Hepatocyte (in vitro differentiated cells): ENCODE measurements at regions not wholly inside any gene's neighbourhood (a gene's known extent, or its start where the extent isn't known, plus 50 kb on each side); places are given as distances from the start of the nearest gene placed in this dataset.
A peak's percentile ranks its signal among the peaks of the same experiment; 100 is the strongest.

Source experiments
- DNase-seq: peaks from one replicate; pipeline ENCODE4 v3.0.0-alpha.2; 2016; ENCODE audit warnings: low spot score
- H2AFZ ChIP-seq: fragments of 200-600 bp; sonication (generic); 2 replicates; pipeline ENCODE4 v1.6.0; 2016; ENCODE audit warnings: antibody characterized with exemption, mild to moderate bottlenecking
- H3K27ac ChIP-seq: fragments of 200-600 bp; sonication (generic); 2 replicates; pipeline ENCODE4 v1.5.1; 2016; ENCODE audit warnings: mild to moderate bottlenecking
- H3K27me3 ChIP-seq: fragments of 200-600 bp; sonication (generic); 2 replicates; pipeline ENCODE4 v1.6.1; 2016
- H3K36me3 ChIP-seq: fragments of 200-600 bp; sonication (generic); replicated peaks from 2 replicates; pipeline ENCODE4 v1.5.1; 2016; ENCODE audit warnings: low read depth; ENCODE audit not compliant: insufficient read depth
- H3K4me1 ChIP-seq: fragments of 200-600 bp; sonication (generic); 2 replicates; pipeline ENCODE4 v1.5.1; 2016; ENCODE audit warnings: mild to moderate bottlenecking, moderate library complexity; ENCODE audit not compliant: insufficient read depth
- H3K4me2 ChIP-seq: fragments of 200-600 bp; sonication (generic); 2 replicates; pipeline ENCODE4 v1.6.0; 2016
- H3K4me3 ChIP-seq: fragments of 200-600 bp; sonication (generic); 2 replicates; pipeline ENCODE4 v1.5.1; 2016; ENCODE audit warnings: mild to moderate bottlenecking
- H3K79me2 ChIP-seq: fragments of 200-600 bp; sonication (generic); 2 replicates; pipeline ENCODE4 v1.6.0; 2017; ENCODE audit warnings: mild to moderate bottlenecking
- H3K9me2 ChIP-seq: fragments of 200-600 bp; sonication (generic); replicated peaks from 2 replicates; pipeline ENCODE4 v1.6.0; 2017; ENCODE audit warnings: mild to moderate bottlenecking; ENCODE audit not compliant: insufficient read depth
- H3K9me3 ChIP-seq: fragments of 200-600 bp; sonication (generic); 2 replicates; pipeline ENCODE4 v1.5.1; 2016; ENCODE audit warnings: low read depth, mild to moderate bottlenecking
- H4K20me1 ChIP-seq: fragments of 200-600 bp; sonication (generic); 2 replicates; pipeline ENCODE4 v1.6.0; 2016; ENCODE audit warnings: mild to moderate bottlenecking; ENCODE audit not compliant: insufficient read depth, poor library complexity, severe bottlenecking
- CTCF ChIP-seq: fragments of 200-600 bp; sonication (generic); IDR thresholded peaks from 2 replicates; pipeline ENCODE4 v1.5.1; 2016; ENCODE audit warnings: antibody characterized with exemption, mild to moderate bottlenecking; ENCODE audit not compliant: poor library complexity
- EZH2 ChIP-seq: fragments of 200-600 bp; sonication (generic); IDR thresholded peaks from 2 replicates; pipeline ENCODE4 v1.6.1; 2016; ENCODE audit warnings: antibody characterized with exemption, mild to moderate bottlenecking, borderline replicate concordance
- EZH2phosphoT487 ChIP-seq: fragments of 200-600 bp; sonication (generic); IDR thresholded peaks from one replicate; pipeline ENCODE4 v1.6.1; 2018; ENCODE audit warnings: antibody characterized with exemption, mild to moderate bottlenecking, low read depth, moderate library complexity; ENCODE audit not compliant: unreplicated experiment, severe bottlenecking
- WGBS: methylation state at CpG from one replicate; pipeline ENCODE4 v1.1.6; 2016; ENCODE audit warnings: low lambda C conversion rate; ENCODE audit errors: missing lambda C conversion rate; 5-methylcytosine and 5-hydroxymethylcytosine counted together

- no peak for TF ChIP-seq EZH2
- TF ChIP-seq CTCF = peak; percentile 70
- TF ChIP-seq EZH2phosphoT487 = no peak
- DNase-seq = peak; percentile 33
- H3K9me2 ChIP-seq = no peaks in the 10 kb centered on the region
- H3K4me1 ChIP-seq = no peaks in the 10 kb centered on the region
- no peak overlapping the region for H3K4me3 ChIP-seq
- H3K9me3 ChIP-seq = no peaks in the 10 kb centered on the region
- H3K27me3 ChIP-seq = no peaks in the 10 kb centered on the region
- H3K79me2 ChIP-seq = no peaks in the 10 kb centered on the region
- H4K20me1 ChIP-seq = no peaks in the 10 kb centered on the region
- H3K4me2 ChIP-seq = no peak overlapping the region
- no peaks in the 10 kb centered on the region for H3K36me3 ChIP-seq
- no peak overlapping the region for H2AFZ ChIP-seq
- H3K27ac ChIP-seq = no peak overlapping the region
Observed at GRCh38 chr4:167290678-167291077, 56.4 kb upstream of the SPOCK3 start.

DNA sequence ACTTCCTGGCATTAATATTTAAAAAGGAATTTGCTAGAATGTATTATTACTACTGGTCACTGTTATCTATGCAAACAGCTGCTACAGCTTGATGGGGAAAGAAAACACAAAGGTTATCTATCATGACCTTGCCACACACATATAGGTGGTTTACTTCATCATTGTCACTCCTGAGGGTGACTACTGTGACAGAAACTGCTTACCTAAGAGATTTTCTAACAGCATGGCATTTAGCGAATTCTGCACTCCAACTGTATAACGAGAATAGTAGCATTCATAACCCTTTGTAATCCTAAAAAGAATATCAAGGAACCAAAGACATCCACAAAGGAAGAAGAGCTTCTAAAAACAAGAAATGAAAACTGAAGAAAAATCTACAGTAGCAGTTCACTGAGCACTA is 74.6 kb upstream of the SPOCK3 start:
- no peak overlapping the region for H3K4me3 ChIP-seq
- no peaks in the 10 kb centered on the region for H4K20me1 ChIP-seq
- no peak overlapping the region for H3K4me2 ChIP-seq
- H3K79me2 ChIP-seq = no peaks in the 10 kb centered on the region
- TF ChIP-seq CTCF = no peak
- no peak for TF ChIP-seq EZH2phosphoT487
- TF ChIP-seq EZH2 = no peak
- DNase-seq = no peak
- no peaks in the 10 kb centered on the region for H3K9me3 ChIP-seq
- no peaks in the 10 kb centered on the region for H3K9me2 ChIP-seq
- no peaks in the 10 kb centered on the region for H3K36me3 ChIP-seq
- no peaks in the 10 kb centered on the region for H3K4me1 ChIP-seq
- H3K27ac ChIP-seq = no peak overlapping the region
- 55% methylated on average over 2 of the region's 2 CpGs for WGBS
- H3K27me3 ChIP-seq = no peaks in the 10 kb centered on the region
- no peak overlapping the region for H2AFZ ChIP-seq

DNA sequence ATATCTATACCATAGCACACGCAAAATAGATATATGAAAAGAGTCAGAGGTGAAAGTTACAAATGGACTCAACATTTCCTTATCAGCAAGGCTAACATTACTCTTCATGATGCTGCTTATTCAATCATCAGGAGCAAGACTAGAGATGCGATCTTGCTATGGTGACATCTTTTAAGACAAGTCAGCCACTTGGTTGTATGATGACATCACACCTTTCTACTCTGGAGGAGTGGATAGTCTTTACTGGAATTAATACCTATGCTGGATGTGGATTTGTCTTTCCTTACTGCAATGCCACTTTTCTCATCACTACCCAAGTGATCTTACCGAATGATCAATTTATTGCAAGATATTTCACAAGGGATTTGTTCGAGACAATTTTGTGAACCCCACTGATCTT is 87.0 kb upstream of the SPOCK3 start:
- no peaks in the 10 kb centered on the region for H3K4me1 ChIP-seq
- H3K9me3 ChIP-seq = no peaks in the 10 kb centered on the region
- no peak for DNase-seq
- H3K36me3 ChIP-seq = no peaks in the 10 kb centered on the region
- no peak overlapping the region for H3K4me2 ChIP-seq
- H3K27me3 ChIP-seq = no peaks in the 10 kb centered on the region
- no peaks in the 10 kb centered on the region for H3K79me2 ChIP-seq
- no peak overlapping the region for H2AFZ ChIP-seq
- 93% methylated on average over 4 of the region's 4 CpGs for WGBS
- H3K4me3 ChIP-seq = no peak overlapping the region
- H3K9me2 ChIP-seq = no peaks in the 10 kb centered on the region
- no peaks in the 10 kb centered on the region for H4K20me1 ChIP-seq
- H3K27ac ChIP-seq = no peak overlapping the region
- no peak for TF ChIP-seq EZH2phosphoT487
- no peak for TF ChIP-seq EZH2
- no peak for TF ChIP-seq CTCF

- TF ChIP-seq CTCF (no peak), EZH2phosphoT487 (no peak), EZH2 (no peak)
- WGBS = 84% methylated on average over 6 of the region's 6 CpGs
- no peaks in the 10 kb centered on the region for H3K79me2 ChIP-seq
Observed at GRCh38 chr4:167339781-167340180, 105.5 kb upstream of the SPOCK3 start.

More at GRCh38 chr4:167339781-167340180, 105.5 kb upstream of the SPOCK3 start:
- Histone ChIP-seq H3K9me3 (no peaks in the 10 kb centered on the region), H3K9me2 (no peaks in the 10 kb centered on the region), H3K4me1 (no peaks in the 10 kb centered on the region), H3K27me3 (no peaks in the 10 kb centered on the region), H4K20me1 (no peaks in the 10 kb centered on the region), H3K27ac (no peak overlapping the region), H3K4me2 (no peak overlapping the region), H2AFZ (no peak overlapping the region), H3K4me3 (no peak overlapping the region), H3K36me3 (no peaks in the 10 kb centered on the region)
- no peak for DNase-seq
